Endometrium (tissue), 2 donors: ENCODE measurements at regions not wholly inside any gene's neighbourhood (a gene's known extent, or its start where the extent isn't known, plus 50 kb on each side); places are given as distances from the start of the nearest gene placed in this dataset.
A peak's percentile ranks its signal among the peaks of the same experiment; 100 is the strongest.

Experiments
- FAIRE-seq: peaks from 2 replicates; lab custom pipeline; 2012; peaks lifted over from hg19 to GRCh38; lab: Jason Lieb, UNC
- donor health status: control.
- donor health status: control.

GRCh38 chr10:4051641-4052151, 266.7 kb upstream of the KLF6 start:
- no peak for FAIRE-seq

DNA sequence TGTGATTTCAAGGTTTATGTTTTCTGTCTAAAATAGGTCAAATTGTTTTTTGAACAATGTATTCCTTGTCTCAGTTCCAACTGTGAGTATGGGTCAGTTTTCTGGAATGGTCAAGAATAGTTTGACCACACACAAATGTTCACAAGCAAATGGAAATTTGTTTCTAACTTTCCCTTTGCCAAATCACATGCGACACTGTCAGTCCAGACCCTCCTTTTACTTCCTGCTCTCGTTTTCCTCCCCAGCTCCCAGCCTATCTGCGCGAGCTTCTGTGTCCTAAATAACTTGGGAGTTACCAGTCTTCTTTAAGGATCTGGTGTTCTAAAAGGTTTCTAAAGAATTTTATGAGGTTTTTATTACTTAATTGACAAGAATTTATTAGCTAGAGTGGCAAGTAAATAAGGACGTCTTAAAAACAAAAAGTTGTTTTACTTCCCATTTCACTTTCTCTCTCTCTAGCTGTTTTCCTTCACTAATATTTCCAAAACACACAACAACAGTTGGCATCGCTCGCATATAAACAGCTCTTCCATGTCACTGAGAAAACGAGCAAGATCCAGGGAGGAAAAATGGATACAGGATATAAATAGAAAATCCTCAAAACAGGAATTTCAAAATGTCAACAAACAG, 266.1 kb upstream of the KLF6 start:
- peak; percentile 94 for FAIRE-seq

- FAIRE-seq = no peak
These were observed 265.1 kb upstream of the KLF6 start for GRCh38 chr10:4050061-4050460.

- FAIRE-seq = no peak
These were observed 264.3 kb upstream of the KLF6 start for GRCh38 chr10:4049348-4049747.

GRCh38 chr10:4048236-4048864, 263.3 kb upstream of the KLF6 start:
- no peak for FAIRE-seq

- FAIRE-seq = no peak
These were observed 261.8 kb upstream of the KLF6 start for GRCh38 chr10:4046712-4047354.

GRCh38 chr10:4046030-4046429, 261.0 kb upstream of the KLF6 start:
- FAIRE-seq = no peak

- FAIRE-seq = no peak
These were observed 259.1 kb upstream of the KLF6 start for GRCh38 chr10:4043897-4044665.

DNA sequence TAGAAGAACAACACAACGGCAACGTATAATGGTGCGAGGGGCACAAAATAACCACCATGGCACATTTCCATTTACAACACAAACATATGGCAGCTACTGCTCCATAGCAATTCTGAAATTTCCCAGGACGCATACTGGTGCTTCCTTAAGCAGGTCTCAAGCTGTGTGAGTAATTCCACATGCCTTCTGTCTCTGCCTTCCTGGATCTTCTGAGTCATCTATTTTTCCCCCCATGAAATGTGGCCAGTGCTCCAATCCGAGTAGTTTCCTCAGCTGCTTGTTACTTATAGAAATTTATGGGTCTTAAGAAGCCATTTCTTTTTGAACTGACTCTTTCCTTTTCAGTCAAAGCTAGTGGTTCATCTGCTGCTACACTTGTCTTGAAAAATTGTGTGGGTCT, 256.6 kb upstream of the KLF6 start:
- FAIRE-seq = no peak

DNA sequence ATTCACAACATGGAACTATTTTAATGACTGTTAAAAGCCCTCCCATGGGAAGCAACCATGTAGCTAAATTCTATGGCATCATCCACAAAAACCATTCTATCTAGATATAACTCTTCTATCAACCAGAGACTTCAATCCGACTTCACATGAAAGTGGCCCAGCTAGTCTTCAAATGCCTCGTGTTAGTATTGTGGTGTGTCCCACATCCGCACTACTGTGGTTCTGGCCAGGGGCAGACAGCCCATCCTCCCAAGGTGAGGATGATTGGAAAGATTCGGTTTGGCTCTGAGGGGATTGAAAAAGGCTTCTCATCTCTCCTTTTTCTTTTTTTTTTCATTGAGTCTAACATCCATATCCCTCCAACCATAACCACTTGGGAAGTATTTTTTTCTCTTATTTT, 253.0 kb upstream of the KLF6 start:
- FAIRE-seq = no peak

GRCh38 chr10:4035599-4035945, 250.6 kb upstream of the KLF6 start:
- no peak for FAIRE-seq

DNA sequence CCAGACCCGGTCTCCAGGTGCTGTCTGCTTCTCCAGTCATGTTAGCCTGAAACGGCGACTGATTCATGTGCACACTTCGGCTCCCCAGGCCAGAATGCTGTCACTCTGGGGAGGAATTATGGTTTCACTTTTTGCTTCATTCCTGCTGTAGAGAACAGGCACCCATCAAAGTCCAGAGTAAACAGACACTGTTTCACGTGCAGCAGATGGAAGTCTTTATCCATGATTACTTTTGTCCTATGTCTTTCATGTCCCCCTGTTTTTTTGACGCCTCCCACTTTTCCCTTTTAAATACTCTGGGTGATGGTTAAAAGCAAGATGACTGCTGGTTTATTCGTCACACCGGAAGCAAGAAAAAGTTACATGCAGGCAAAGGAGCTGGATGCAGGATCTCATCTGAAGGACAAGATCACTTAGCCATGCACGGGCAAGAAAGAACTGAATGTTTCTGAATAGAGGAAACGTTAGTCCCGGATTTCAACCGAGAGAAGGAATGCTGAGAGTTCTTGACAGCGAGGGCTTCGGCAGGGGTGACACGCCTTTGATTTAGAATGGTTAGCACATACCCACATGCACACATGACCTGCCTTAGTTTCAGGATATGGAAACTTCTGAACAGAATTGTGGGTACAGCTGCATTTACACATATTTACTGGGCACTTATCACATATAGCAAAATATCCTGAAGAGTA, 250.0 kb upstream of the KLF6 start:
- FAIRE-seq = no peak

DNA sequence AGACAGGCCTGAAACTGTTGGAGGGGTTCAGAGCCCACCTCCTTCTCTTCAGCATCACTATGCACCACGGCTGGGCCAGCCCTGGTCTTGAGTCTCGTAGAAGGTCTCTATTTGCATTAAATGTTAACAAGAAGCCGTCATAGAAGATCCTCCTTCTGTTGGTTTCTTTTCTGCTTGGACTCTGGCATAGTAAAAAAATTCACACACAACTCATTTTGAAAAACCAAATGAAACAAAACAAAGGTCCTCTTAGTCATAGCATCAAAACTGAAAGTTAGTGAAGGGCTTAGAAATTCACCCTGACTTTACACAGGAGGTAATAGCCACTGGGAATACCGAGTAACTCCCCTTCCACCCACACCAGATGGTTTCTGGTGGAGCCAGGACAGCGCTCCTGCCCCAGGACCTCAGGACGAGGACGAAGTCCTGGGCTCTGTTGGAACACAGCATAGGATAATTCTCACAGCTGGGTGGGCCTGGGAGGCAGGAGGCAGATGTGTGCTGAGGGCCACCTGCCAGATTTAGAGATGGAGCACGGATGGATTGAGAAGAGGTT, 248.4 kb upstream of the KLF6 start:
- FAIRE-seq = no peak

DNA sequence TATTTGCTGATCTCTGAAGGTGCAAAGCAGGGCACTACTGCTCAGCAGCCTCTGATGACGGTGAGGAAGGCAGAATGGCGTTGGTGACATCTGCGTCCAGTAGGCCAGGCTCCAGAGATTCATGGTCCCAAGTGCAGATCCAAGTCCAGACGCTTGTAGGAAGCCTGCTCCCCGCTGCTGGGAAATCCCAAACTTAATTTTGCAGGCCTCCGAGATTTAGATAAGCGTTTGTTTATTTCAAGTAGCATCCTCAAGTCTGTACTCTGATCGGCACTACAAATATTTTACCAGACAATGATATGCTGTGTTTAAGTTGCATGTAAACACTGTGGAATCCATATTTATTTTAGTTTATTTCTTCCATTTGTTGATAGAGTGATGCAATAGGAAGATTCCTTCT, 244.9 kb upstream of the KLF6 start:
- no peak for FAIRE-seq

DNA sequence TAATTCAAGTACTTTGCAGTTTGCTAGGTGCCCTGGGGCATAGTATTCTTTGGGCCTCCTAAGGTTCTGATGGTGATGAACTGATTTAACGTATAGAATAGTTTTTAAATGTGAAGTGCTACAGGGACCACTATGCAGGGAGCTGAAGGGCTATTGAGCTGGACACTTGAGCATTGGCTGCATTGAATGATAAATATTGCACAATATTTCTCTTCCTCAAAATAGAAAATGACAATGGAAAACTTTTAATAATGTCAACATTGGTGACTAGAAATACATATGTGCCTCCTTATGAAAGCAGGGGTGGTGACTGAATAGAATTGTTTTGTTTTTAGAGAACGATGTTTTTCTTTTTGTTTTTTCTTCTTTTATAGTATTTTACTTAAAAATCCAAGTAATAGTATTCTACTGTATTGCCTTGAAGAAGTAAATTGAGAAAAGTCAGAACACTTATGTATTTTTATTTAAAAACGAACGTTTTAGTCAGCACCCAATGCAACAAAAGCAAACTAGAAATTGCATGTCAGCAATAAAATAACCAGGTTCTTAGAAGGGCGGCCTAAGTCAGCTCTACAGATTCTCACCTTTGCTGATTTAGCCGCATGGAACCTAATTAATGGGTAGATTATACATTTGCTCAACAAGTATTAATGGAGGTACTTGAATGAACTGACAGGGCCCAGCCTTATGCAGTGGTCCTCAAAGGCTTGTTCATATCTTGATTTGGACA, 244.0 kb upstream of the KLF6 start:
- FAIRE-seq = no peak

GRCh38 chr10:4028027-4028471, 243.0 kb upstream of the KLF6 start:
- no peak for FAIRE-seq

GRCh38 chr10:4025339-4025738, 240.3 kb upstream of the KLF6 start:
- FAIRE-seq = no peak

GRCh38 chr10:4024516-4025245, 239.7 kb upstream of the KLF6 start:
- no peak for FAIRE-seq

GRCh38 chr10:4024027-4024426, 239.0 kb upstream of the KLF6 start:
- FAIRE-seq = no peak

DNA sequence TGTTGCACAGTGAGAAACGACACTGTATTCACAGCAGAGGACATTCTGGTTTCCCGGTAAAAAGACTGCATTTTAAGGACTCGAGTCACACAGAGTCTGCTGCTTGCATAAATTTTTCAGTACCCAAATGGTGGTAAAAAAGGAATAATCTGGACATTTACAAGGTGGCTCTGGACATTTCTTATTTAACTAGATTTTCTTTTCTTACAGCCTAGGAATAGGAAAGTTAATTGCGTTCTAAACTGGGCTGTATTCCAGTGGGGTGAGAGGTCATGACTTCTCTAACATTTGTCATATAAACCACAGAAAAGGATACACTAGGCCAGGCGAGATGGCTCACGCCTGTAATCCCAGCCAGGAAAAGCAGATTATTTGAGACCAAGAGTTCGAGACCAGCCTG, 237.5 kb upstream of the KLF6 start:
- FAIRE-seq = no peak

- no peak for FAIRE-seq
These were observed 235.6 kb upstream of the KLF6 start for GRCh38 chr10:4020631-4021030.
